H1 (cell line): ENCODE measurements at regions not wholly inside any gene's neighbourhood (a gene's known extent, or its start where the extent isn't known, plus 50 kb on each side); places are given as distances from the start of the nearest gene placed in this dataset.

Source experiments
- CTCF ChIA-PET: fragments of 300-600 bp; sonication (Branson Sonifier 250); formaldehyde crosslinking; loops from one replicate; lab custom pipeline; 2021; ENCODE audit not compliant: partially characterized antibody; lab: Charles Lee
- POLR2A ChIA-PET: fragments of 300-600 bp; sonication (Branson Sonifier 250); formaldehyde crosslinking; loops from one replicate; lab custom pipeline; 2021; ENCODE audit warnings: inconsistent platforms; ENCODE audit not compliant: partially characterized antibody; lab: Charles Lee
- DNase-seq, 2 experiments: peaks; one replicate each; pipeline versions ENCODE4 v3.0.0 to v3.0.0-alpha.2; 2010 to 2022; ENCODE audit warnings: low spot score in 2 of 2, low read depth in 1 of 2, mixed read lengths in 1 of 2
- FAIRE-seq: peaks from 2 replicates; lab custom pipeline; 2011; peaks lifted over from hg19 to GRCh38; lab: Jason Lieb, UNC
- H2AFZ ChIP-seq: 2 replicates; pipeline ENCODE4 v1.8.1; 2012; ENCODE audit warnings: low read length, inconsistent platforms
- H2AK5ac ChIP-seq: 2 replicates; pipeline ENCODE4 v1.6.1; 2013; ENCODE audit warnings: low read depth, low read length
- H2BK120ac ChIP-seq: replicated peaks from 2 replicates; pipeline ENCODE3; 2013; ENCODE audit warnings: low read depth, low read length, inconsistent platforms
- H2BK12ac ChIP-seq: 2 replicates; pipeline ENCODE4 v1.6.1; 2013; ENCODE audit warnings: low read depth, low read length
- H2BK15ac ChIP-seq: 2 replicates; pipeline ENCODE4 v1.6.1; 2013; ENCODE audit warnings: low read length
- H2BK20ac ChIP-seq: 2 replicates; pipeline ENCODE4 v1.6.1; 2013; ENCODE audit warnings: low read length
- H2BK5ac ChIP-seq: 2 replicates; pipeline ENCODE4 v1.6.1; 2013; ENCODE audit warnings: low read depth, low read length
- H3K14ac ChIP-seq: 2 replicates; pipeline ENCODE4 v1.6.1; 2013; ENCODE audit warnings: inconsistent platforms; ENCODE audit not compliant: insufficient read length
- H3K18ac ChIP-seq: 2 replicates; pipeline ENCODE4 v1.6.1; 2013; ENCODE audit warnings: low read length; ENCODE audit errors: extremely low read depth
- H3K23ac ChIP-seq: 2 replicates; pipeline ENCODE4 v1.6.1; 2013; ENCODE audit warnings: inconsistent platforms; ENCODE audit not compliant: insufficient read length
- H3K23me2 ChIP-seq: 2 replicates; pipeline ENCODE4 v1.6.1; 2013; ENCODE audit warnings: low read depth, low read length
- H3K27ac ChIP-seq: 2 replicates; pipeline ENCODE4 v1.6.1; 2011; ENCODE audit warnings: low read depth, low read length, inconsistent platforms
- H3K27me3 ChIP-seq, 4 experiments: replicated peaks in 1 of 4; 1 replicate in 1 of 4; 2 replicates in 3 of 4; pipeline versions ENCODE4 v1.6.1 to v1.8.1; 2011 to 2013; ENCODE audit warnings: low read length in 3 of 4, mild to moderate bottlenecking in 3 of 4, inconsistent platforms in 2 of 4, mixed read lengths in 2 of 4, moderate library complexity in 1 of 4; ENCODE audit not compliant: control insufficient read depth in 3 of 4, insufficient read depth in 3 of 4; ENCODE audit errors: extremely low read depth in 1 of 4
- H3K36me3 ChIP-seq, 4 experiments: 2 replicates each; pipeline versions ENCODE4 v1.6.1 to v1.8.1; 2011 to 2013; ENCODE audit warnings: mild to moderate bottlenecking in 4 of 4, low read length in 3 of 4, moderate library complexity in 2 of 4, control low read depth in 1 of 4, inconsistent platforms in 1 of 4; ENCODE audit not compliant: insufficient read depth in 4 of 4, control insufficient read depth in 2 of 4
- H3K4ac ChIP-seq: replicated peaks from 2 replicates; pipeline ENCODE3; 2013; ENCODE audit warnings: low read length, low read depth, mixed read lengths, inconsistent platforms; ENCODE audit not compliant: insufficient read length
- H3K4me1 ChIP-seq, 4 experiments: replicated peaks in 1 of 4; 1 replicate in 1 of 4; 2 replicates in 3 of 4; pipeline versions ENCODE4 v1.6.1 to v1.8.1; 2011 to 2013; ENCODE audit warnings: low read length in 3 of 4, inconsistent platforms in 2 of 4, mixed read lengths in 1 of 4; ENCODE audit not compliant: insufficient read depth in 4 of 4, control insufficient read depth in 3 of 4
- H3K4me2 ChIP-seq, 2 experiments: 2 replicates each; pipeline versions ENCODE4 v1.6.1 to v1.8.1; 2011 to 2013; ENCODE audit warnings: low read depth in 2 of 2, low read length in 2 of 2, control low read depth in 1 of 2, inconsistent platforms in 1 of 2, mild to moderate bottlenecking in 1 of 2; ENCODE audit not compliant: insufficient read depth in 1 of 2
- H3K4me3 ChIP-seq, 4 experiments: fragments of 200-600, 300-600 bp in 1 of 4; sonication (generic), shearing (Covaris generic), sonication (Bioruptor Twin) in 1 of 4; 2 replicates each; pipeline versions ENCODE4 v1.5.1 to v1.8.1; 2011 to 2016; ENCODE audit warnings: low read length in 4 of 4, low read depth in 3 of 4, control low read depth in 2 of 4, inconsistent platforms in 2 of 4, mild to moderate bottlenecking in 2 of 4, mixed read lengths in 1 of 4, moderate library complexity in 1 of 4; ENCODE audit not compliant: insufficient read depth in 2 of 4; ENCODE audit errors: extremely low read depth in 1 of 4
- H3K56ac ChIP-seq: replicated peaks from 2 replicates; pipeline ENCODE3; 2013; ENCODE audit warnings: low read depth, mild to moderate bottlenecking, mixed read lengths, low read length, inconsistent platforms; ENCODE audit not compliant: insufficient read length
- H3K79me1 ChIP-seq: 2 replicates; pipeline ENCODE4 v1.6.1; 2013; ENCODE audit warnings: low read depth, low read length, control low read depth
- H3K79me2 ChIP-seq, 2 experiments: 2 replicates each; pipeline versions ENCODE4 v1.6.1 to v1.8.1; 2012 to 2013; ENCODE audit warnings: low read length in 2 of 2, mild to moderate bottlenecking in 2 of 2, inconsistent platforms in 1 of 2; ENCODE audit not compliant: insufficient read depth in 2 of 2, control insufficient read depth in 1 of 2
- H3K9ac ChIP-seq, 4 experiments: replicated peaks in 1 of 4; 1 replicate in 1 of 4; 2 replicates in 3 of 4; pipeline versions ENCODE4 v1.6.1 to v1.8.1; 2011 to 2013; ENCODE audit warnings: low read depth in 3 of 4, low read length in 3 of 4, control low read depth in 2 of 4, mild to moderate bottlenecking in 2 of 4, moderate library complexity in 2 of 4, inconsistent platforms in 1 of 4; ENCODE audit errors: extremely low read depth in 1 of 4
- H3K9me3 ChIP-seq, 2 experiments: 2 replicates each; pipeline versions ENCODE4 v1.6.1 to v1.8.1; 2012 to 2013; ENCODE audit warnings: mild to moderate bottlenecking in 2 of 2, moderate library complexity in 2 of 2, control low read depth in 1 of 2, inconsistent platforms in 1 of 2, low read depth in 1 of 2, low read length in 1 of 2, mixed read lengths in 1 of 2; ENCODE audit not compliant: insufficient read depth in 2 of 2
- H4K20me1 ChIP-seq, 2 experiments: replicated peaks in 1 of 2; 2 replicates each; pipeline versions ENCODE3 to v1.8.1; 2011 to 2013; ENCODE audit warnings: inconsistent platforms in 2 of 2, low read length in 2 of 2, mild to moderate bottlenecking in 1 of 2; ENCODE audit not compliant: insufficient read depth in 2 of 2, control insufficient read depth in 1 of 2
- H4K5ac ChIP-seq: 2 replicates; pipeline ENCODE4 v1.6.1; 2013; ENCODE audit warnings: low read length, low read depth, mixed read lengths, inconsistent platforms; ENCODE audit not compliant: insufficient read length
- H4K8ac ChIP-seq: 2 replicates; pipeline ENCODE4 v1.8.0; 2013; ENCODE audit warnings: mild to moderate bottlenecking, moderate library complexity, low read length, inconsistent platforms; ENCODE audit not compliant: insufficient read depth; ENCODE audit errors: extremely low read depth
- H4K91ac ChIP-seq: replicated peaks from 2 replicates; pipeline ENCODE3; 2013; ENCODE audit warnings: low read length, mixed read lengths, inconsistent platforms; ENCODE audit not compliant: insufficient read length
- BACH1 ChIP-seq: IDR thresholded peaks from 2 replicates; pipeline ENCODE4 v1.6.1; 2012; ENCODE audit warnings: low read length, improper control_type of control experiment
- CHD1 ChIP-seq: IDR thresholded peaks from 2 replicates; pipeline ENCODE4 v1.6.1; 2012; ENCODE audit warnings: low read depth, low read length, improper control_type of control experiment
- CTBP2 ChIP-seq: IDR thresholded peaks from 2 replicates; pipeline ENCODE4 v1.7.0; 2011; ENCODE audit warnings: borderline replicate concordance, mild to moderate bottlenecking, moderate library complexity, mixed read lengths, low read length; ENCODE audit not compliant: insufficient read depth, insufficient read length
- FOSL1 ChIP-seq: IDR thresholded peaks from 2 replicates; pipeline ENCODE4 v1.6.1; 2011; ENCODE audit warnings: mild to moderate bottlenecking, low read depth, low read length, moderate library complexity; ENCODE audit not compliant: insufficient read depth
- GTF2F1 ChIP-seq: IDR thresholded peaks from 2 replicates; pipeline ENCODE4 v1.6.1; 2012; ENCODE audit warnings: low read depth, low read length, improper control_type of control experiment, borderline replicate concordance
- HDAC2 ChIP-seq, 2 experiments: fragments of 300-600 bp in 1 of 2; sonication (generic) in 1 of 2; IDR thresholded peaks; 2 replicates each; pipeline ENCODE4 v1.6.1; 2011 to 2012; ENCODE audit warnings: low read depth in 2 of 2, low read length in 2 of 2, mild to moderate bottlenecking in 2 of 2, moderate library complexity in 2 of 2, borderline replicate concordance in 1 of 2, inconsistent platforms in 1 of 2
- KDM5A ChIP-seq: fragments of 200-600 bp; IDR thresholded peaks from 2 replicates; pipeline ENCODE4 v1.7.1; 2012; ENCODE audit warnings: mild to moderate bottlenecking, low read length, inconsistent platforms, mixed read lengths
- SIRT6 ChIP-seq: IDR thresholded peaks from one replicate; pipeline ENCODE4 v1.7.1; 2012; ENCODE audit warnings: low read length, inconsistent platforms
- SP2 ChIP-seq: IDR thresholded peaks from 2 replicates; pipeline ENCODE4 v1.6.1; 2012; ENCODE audit warnings: mild to moderate bottlenecking, low read length, inconsistent platforms
- SRF ChIP-seq: IDR thresholded peaks from 2 replicates; pipeline ENCODE4 v1.6.1; 2011; ENCODE audit warnings: mild to moderate bottlenecking, low read depth, low read length, moderate library complexity
- SUZ12 ChIP-seq: fragments of 200-600 bp; sonication (generic); IDR thresholded peaks from 2 replicates; pipeline ENCODE4 v1.6.1; 2012; ENCODE audit warnings: mild to moderate bottlenecking, inconsistent platforms, low read length, moderate library complexity, mixed read lengths
- WGBS, 2 experiments: shearing (Covaris generic) in 1 of 2; methylation state at CpG; one replicate each; pipeline versions ENCODE4 v1.1.6 to v1.1.7; 2013 to 2015; ENCODE audit warnings: low lambda C conversion rate in 2 of 2, mixed read lengths in 2 of 2, inconsistent platforms in 1 of 2, low coverage in 1 of 2, missing lambda C conversion rate in 1 of 2; ENCODE audit not compliant: insufficient replicate concordance in 2 of 2, insufficient coverage in 1 of 2, insufficient read length in 1 of 2; ENCODE audit errors: extremely low coverage in 1 of 2, missing lambda C conversion rate in 1 of 2; 5-methylcytosine and 5-hydroxymethylcytosine counted together

DNA sequence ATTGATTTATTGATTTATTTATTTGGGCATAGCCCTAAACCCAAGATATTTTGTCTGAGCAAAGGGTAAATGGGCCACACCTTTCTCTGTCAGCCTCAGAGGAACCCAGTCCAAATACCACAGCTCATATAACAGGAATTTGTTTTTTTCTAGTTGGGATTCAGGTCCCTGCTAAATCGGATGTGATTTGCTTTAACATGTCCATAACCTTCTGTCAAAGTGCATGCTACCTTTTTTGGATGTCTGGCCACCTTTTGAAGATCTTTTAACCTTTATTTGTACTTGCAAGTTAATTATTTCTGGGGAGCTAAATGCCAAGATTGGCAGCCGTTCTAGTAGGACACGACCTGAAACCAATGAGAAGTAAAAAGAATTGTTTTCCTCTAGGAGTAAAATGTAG, 303.2 kb upstream of the UBE2E3 start:
- no peaks in the 10 kb centered on the region for H3K23me2 ChIP-seq
- H3K27me3 ChIP-seq: no peaks in the 10 kb centered on the region
- H3K23ac ChIP-seq: no peak overlapping the region
- H3K4me3 ChIP-seq: no peak overlapping the region
- H3K79me2 ChIP-seq: no peaks in the 10 kb centered on the region
- no peak overlapping the region for H3K4ac ChIP-seq
- no peaks in the 10 kb centered on the region for H3K79me1 ChIP-seq
- H3K18ac ChIP-seq: no peak overlapping the region
- no peak overlapping the region for H4K8ac ChIP-seq
- ChIA-PET POLR2A (no interaction called here), CTCF (interaction anchor here (1.0 to 1.4 kb wide), 5 partner anchors 20 to 552 kb away, joined by 3 to 4 read pairs (median 3); no protein-coding TSS in a partner anchor)
- H2BK15ac ChIP-seq: no peak overlapping the region
- no peak overlapping the region for H3K4me2 ChIP-seq
- TF ChIP-seq SRF: no peak
- no peak for TF ChIP-seq CTBP2
- TF ChIP-seq BACH1: no peak
- TF ChIP-seq GTF2F1: no peak
- no peak for TF ChIP-seq SP2
- no peak for TF ChIP-seq SIRT6
- no peak for TF ChIP-seq KDM5A
- no peak for TF ChIP-seq SUZ12
- TF ChIP-seq FOSL1: no peak
- no peak for TF ChIP-seq HDAC2 (IDR thresholded peaks at IDR 0.05; ENCODE audit: borderline replicate concordance in 1 of 2, low read depth in 2 of 2, low read length in 2 of 2)
- TF ChIP-seq CHD1: no peak
- H2BK5ac ChIP-seq: no peak overlapping the region
- H2AFZ ChIP-seq: no peak overlapping the region
- WGBS, 2 experiments: 90% methylated on average over 3 of the region's 3 CpGs; no CpG with 5 or more reads in 1 of the 2 experiments
- H2BK12ac ChIP-seq: no peak overlapping the region
- H2BK20ac ChIP-seq: no peak overlapping the region
- H3K9me3 ChIP-seq: no peaks in the 10 kb centered on the region
- H2BK120ac ChIP-seq: no peak overlapping the region
- H3K36me3 ChIP-seq: no peaks in the 10 kb centered on the region
- H4K20me1 ChIP-seq: no peaks in the 10 kb centered on the region
- no peak overlapping the region for H2AK5ac ChIP-seq
- no peak overlapping the region for H3K27ac ChIP-seq
- no peak overlapping the region for H3K56ac ChIP-seq
- no peak for FAIRE-seq
- no peak overlapping the region for H3K9ac ChIP-seq
- no peak overlapping the region for H4K5ac ChIP-seq
- H4K91ac ChIP-seq: no peak overlapping the region
- peaks cover 0 to 8% (median 2%) of the 10 kb centered on the region in 4 experiments; a peak in 2 of 7 replicates for H3K4me1 ChIP-seq
- H3K14ac ChIP-seq: no peak overlapping the region
- no peak for DNase-seq
